ACC112 (cell line): ENCODE measurements at regions not wholly inside any gene's neighbourhood (a gene's known extent, or its start where the extent isn't known, plus 50 kb on each side); places are given as distances from the start of the nearest gene placed in this dataset.
"Not testable (repeated sequence)": the region's sequence is repeated elsewhere in the genome, so short reads cannot be mapped to it uniquely, and the experiment has no call there.

Experiments
- H2AFZ ChIP-seq: fragments of 200-600 bp; sonication (generic); one replicate; pipeline ENCODE4 v1.6.0; 2017; ENCODE audit warnings: antibody characterized with exemption, low read length; ENCODE audit not compliant: unreplicated experiment
- H3K27ac ChIP-seq: fragments of 200-600 bp; sonication (generic); 2 replicates; pipeline ENCODE4 v1.5.1; 2014; ENCODE audit warnings: low read depth, mild to moderate bottlenecking, antibody characterized with exemption, low read length, moderate library complexity
- H3K27me3 ChIP-seq: fragments of 200-600 bp; sonication (generic); 2 replicates; pipeline ENCODE4 v1.6.1; 2014; ENCODE audit warnings: mild to moderate bottlenecking, antibody characterized with exemption, low read length, moderate library complexity, mixed read lengths; ENCODE audit not compliant: insufficient read depth
- H3K36me3 ChIP-seq: fragments of 200-600 bp; sonication (generic); 2 replicates; pipeline ENCODE4 v1.6.1; 2016; ENCODE audit warnings: mild to moderate bottlenecking, antibody characterized with exemption, low read length, moderate library complexity, mixed read lengths; ENCODE audit not compliant: insufficient read depth
- H3K4me1 ChIP-seq: fragments of 200-600 bp; sonication (generic); one replicate; pipeline ENCODE4 v1.6.1; 2016; ENCODE audit warnings: low read length, mixed read lengths; ENCODE audit not compliant: insufficient read depth, unreplicated experiment, control insufficient read depth
- H3K4me3 ChIP-seq: fragments of 200-600 bp; sonication (generic); 2 replicates; pipeline ENCODE4 v1.5.1; 2014; ENCODE audit warnings: mild to moderate bottlenecking, low read depth, low read length
- H3K79me2 ChIP-seq: fragments of 200-600 bp; sonication (generic); one replicate; pipeline ENCODE4 v1.6.0; 2016; ENCODE audit warnings: low read length; ENCODE audit not compliant: control insufficient read depth, unreplicated experiment, insufficient read depth

GRCh38 chr18:73007195-73007914, 139.6 kb upstream of the NETO1 start:
- H3K4me3 ChIP-seq = no peak overlapping the region
- no peaks in the 10 kb centered on the region for H3K79me2 ChIP-seq
- H2AFZ ChIP-seq = no peak overlapping the region
- H3K27me3 ChIP-seq = no peaks in the 10 kb centered on the region
- H3K36me3 ChIP-seq = no peaks in the 10 kb centered on the region
- no peak overlapping the region for H3K27ac ChIP-seq
- peaks cover 6% of the 10 kb centered on the region for H3K4me1 ChIP-seq

GRCh38 chr18:73006331-73006730, 138.5 kb upstream of the NETO1 start:
- H3K27ac ChIP-seq = no peak overlapping the region
- H3K79me2 ChIP-seq = no peaks in the 10 kb centered on the region
- no peak overlapping the region for H2AFZ ChIP-seq
- H3K4me1 ChIP-seq = peaks cover 6% of the 10 kb centered on the region
- H3K4me3 ChIP-seq = no peak overlapping the region
- no peaks in the 10 kb centered on the region for H3K36me3 ChIP-seq
- no peaks in the 10 kb centered on the region for H3K27me3 ChIP-seq

- no peak overlapping the region for H3K27ac ChIP-seq
- no peak overlapping the region for H3K4me3 ChIP-seq
- H3K27me3 ChIP-seq = no peaks in the 10 kb centered on the region
- no peaks in the 10 kb centered on the region for H3K36me3 ChIP-seq
- H3K79me2 ChIP-seq = no peaks in the 10 kb centered on the region
- no peak overlapping the region for H2AFZ ChIP-seq
- H3K4me1 ChIP-seq = peaks cover 6% of the 10 kb centered on the region
Measured at GRCh38 chr18:73004260-73004659, 136.5 kb upstream of the NETO1 start.

DNA sequence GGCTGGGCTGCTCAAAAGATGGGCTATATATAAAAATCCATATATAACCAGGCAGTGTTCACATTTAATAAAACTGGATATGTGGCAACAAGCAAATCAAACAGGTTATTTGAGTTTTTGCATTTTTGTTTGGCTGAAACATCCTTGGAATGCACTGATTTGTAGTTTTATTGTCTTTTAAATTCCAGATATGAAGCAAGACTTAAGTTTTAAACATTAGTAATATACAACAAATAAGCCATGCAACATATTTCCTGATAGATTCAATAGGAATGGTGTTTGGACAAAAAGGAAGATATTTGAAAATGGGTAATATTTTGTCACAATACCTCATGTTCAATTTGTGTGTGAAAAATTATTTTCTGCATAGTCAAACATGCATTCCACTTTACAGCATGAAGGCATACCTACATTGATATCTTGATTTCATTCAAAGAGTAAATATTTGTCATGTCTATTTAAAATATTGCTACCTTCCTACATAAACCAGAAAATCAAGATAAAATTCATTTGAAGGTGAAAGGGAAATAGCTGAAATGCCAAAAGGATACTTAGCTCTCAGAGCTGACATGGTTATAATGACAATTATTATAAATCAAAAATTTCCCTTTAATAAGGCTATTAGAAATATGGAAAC, 132.3 kb upstream of the NETO1 start:
- H3K79me2 ChIP-seq = no peaks in the 10 kb centered on the region
- no peaks in the 10 kb centered on the region for H3K4me1 ChIP-seq
- no peak overlapping the region for H3K27ac ChIP-seq
- no peaks in the 10 kb centered on the region for H3K36me3 ChIP-seq
- no peak overlapping the region for H3K4me3 ChIP-seq
- no peak overlapping the region for H2AFZ ChIP-seq
- H3K27me3 ChIP-seq = no peaks in the 10 kb centered on the region

DNA sequence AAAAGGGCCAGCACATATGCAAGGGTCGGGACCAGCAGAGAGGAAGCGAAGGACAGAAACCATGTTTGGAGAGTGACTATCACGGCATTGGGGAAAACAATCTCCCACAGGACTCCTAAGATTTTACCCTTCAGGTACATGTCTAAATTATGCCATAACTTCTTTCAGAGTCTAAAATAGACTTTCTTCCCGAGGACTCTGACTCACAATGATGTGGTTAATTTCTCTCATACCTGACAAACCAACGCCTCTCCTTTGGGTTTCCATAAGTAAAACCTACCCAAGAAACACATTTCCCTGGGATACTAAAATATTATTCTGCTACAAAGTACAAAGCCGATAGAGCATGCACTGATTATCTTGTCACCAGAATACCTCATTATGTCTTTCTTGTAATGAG, 127.8 kb upstream of the NETO1 start:
- no peak overlapping the region for H2AFZ ChIP-seq
- no peaks in the 10 kb centered on the region for H3K27me3 ChIP-seq
- H3K27ac ChIP-seq = no peak overlapping the region
- no peak overlapping the region for H3K4me3 ChIP-seq
- H3K36me3 ChIP-seq = no peaks in the 10 kb centered on the region
- H3K79me2 ChIP-seq = no peaks in the 10 kb centered on the region
- H3K4me1 ChIP-seq = no peaks in the 10 kb centered on the region

- Histone ChIP-seq H3K4me3 (no peak overlapping the region), H3K27me3 (no peaks in the 10 kb centered on the region), H3K27ac (no peak overlapping the region), H3K4me1 (no peaks in the 10 kb centered on the region), H3K79me2 (no peaks in the 10 kb centered on the region), H2AFZ (no peak overlapping the region), H3K36me3 (no peaks in the 10 kb centered on the region)
Measured at GRCh38 chr18:72993250-72993649, 125.5 kb upstream of the NETO1 start.

GRCh38 chr18:72991379-72991778, 123.6 kb upstream of the NETO1 start:
- no peak overlapping the region for H3K27ac ChIP-seq
- no peaks in the 10 kb centered on the region for H3K27me3 ChIP-seq
- H3K79me2 ChIP-seq = no peaks in the 10 kb centered on the region
- H3K4me1 ChIP-seq = no peaks in the 10 kb centered on the region
- H3K36me3 ChIP-seq = no peaks in the 10 kb centered on the region
- no peak overlapping the region for H3K4me3 ChIP-seq
- H2AFZ ChIP-seq = no peak overlapping the region

- H3K79me2 ChIP-seq, H3K27me3 ChIP-seq, H3K4me1 ChIP-seq, H2AFZ ChIP-seq, H3K27ac ChIP-seq, H3K36me3 ChIP-seq, H3K4me3 ChIP-seq: not testable (repeated sequence)
Measured at GRCh38 chr18:72987570-72987969, 119.8 kb upstream of the NETO1 start.

GRCh38 chr18:72986103-72986502, 118.3 kb upstream of the NETO1 start:
- no peak overlapping the region for H3K4me3 ChIP-seq
- no peak overlapping the region for H3K27ac ChIP-seq

GRCh38 chr18:72985686-72986085, 117.9 kb upstream of the NETO1 start:
- H2AFZ ChIP-seq = no peak overlapping the region
- H3K4me1 ChIP-seq = no peaks in the 10 kb centered on the region
- no peaks in the 10 kb centered on the region for H3K27me3 ChIP-seq
- H3K79me2 ChIP-seq = no peaks in the 10 kb centered on the region
- no peak overlapping the region for H3K4me3 ChIP-seq
- H3K36me3 ChIP-seq = no peaks in the 10 kb centered on the region
- no peak overlapping the region for H3K27ac ChIP-seq

More at GRCh38 chr18:72986103-72986502, 118.3 kb upstream of the NETO1 start:
- Histone ChIP-seq H3K79me2 (no peaks in the 10 kb centered on the region), H3K36me3 (no peaks in the 10 kb centered on the region), H2AFZ (no peak overlapping the region), H3K4me1 (no peaks in the 10 kb centered on the region), H3K27me3 (no peaks in the 10 kb centered on the region)

DNA sequence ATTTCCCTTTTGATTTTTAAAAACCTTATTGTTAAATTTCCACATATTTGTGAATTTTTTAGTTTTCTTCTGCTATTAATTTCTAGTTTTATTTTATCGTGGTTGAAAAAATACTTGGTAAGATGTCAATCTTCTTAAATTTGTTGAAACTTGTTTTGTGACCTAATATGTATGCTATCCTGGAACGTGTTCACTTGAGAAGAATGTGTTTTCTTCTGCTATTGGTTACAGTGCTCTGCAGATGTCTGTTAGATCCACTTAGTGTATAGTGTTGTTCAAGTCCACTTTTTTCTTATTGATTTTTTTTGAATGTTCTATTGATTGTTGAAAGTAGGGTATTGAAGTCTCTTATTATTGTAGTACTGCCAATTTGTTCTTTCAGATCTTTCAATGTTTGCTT, 116.5 kb upstream of the NETO1 start:
- Histone ChIP-seq H3K27me3 (no peaks in the 10 kb centered on the region), H3K79me2 (no peaks in the 10 kb centered on the region), H3K36me3 (no peaks in the 10 kb centered on the region), H3K4me3 (no peak overlapping the region), H3K4me1 (no peaks in the 10 kb centered on the region), H3K27ac (no peak overlapping the region), H2AFZ (no peak overlapping the region)
